Natural killer cell treated with Interleukin-12 subunit alpha and Interleukin-12 subunit beta and Interleukin-15 and Interleukin-18, amount 100 ng/mL, for 72 hours (primary cell): ENCODE measurements at regions not wholly inside any gene's neighbourhood (a gene's known extent, or its start where the extent isn't known, plus 50 kb on each side); places are given as distances from the start of the nearest gene placed in this dataset.
"Not testable (repeated sequence)": the region's sequence is repeated elsewhere in the genome, so short reads cannot be mapped to it uniquely, and the experiment has no call there.

ENCODE experiments used
- ATAC-seq, 2 donors: fragments of 150-1000 bp; cut with Tn5 transposase in 1 of 2; sonication (Bioruptor Pico), chemical (Tn5 transposase) in 1 of 2; 2 replicates each; pipeline ENCODE4 v1.10.0; 2021
- DNase-seq: peaks from one replicate; pipeline ENCODE4 v3.0.0; 2022; ENCODE audit warnings: low spot score
- H3K27ac Mint-ChIP-seq, 2 donors: 1 replicate in 1 of 2; 2 replicates in 1 of 2; pipeline ENCODE4 v1.8.0; 2022; ENCODE audit warnings: mixed read lengths in 2 of 2, mild to moderate bottlenecking in 1 of 2, moderate library complexity in 1 of 2
- H3K27me3 Mint-ChIP-seq, 2 donors: 1 replicate in 1 of 2; 2 replicates in 1 of 2; pipeline ENCODE4 v1.8.0; 2022; ENCODE audit warnings: mixed read lengths in 2 of 2
- H3K36me3 Mint-ChIP-seq: one replicate; pipeline ENCODE4 v1.8.0; 2022; ENCODE audit warnings: mixed read lengths
- H3K4me1 Mint-ChIP-seq, 2 donors: 1 replicate in 1 of 2; 2 replicates in 1 of 2; pipeline ENCODE4 v1.8.0; 2022; ENCODE audit warnings: low read depth in 2 of 2, mixed read lengths in 2 of 2, mild to moderate bottlenecking in 1 of 2
- H3K4me3 Mint-ChIP-seq: one replicate; pipeline ENCODE4 v1.8.0; 2022; ENCODE audit warnings: mixed read lengths
- H3K9me3 Mint-ChIP-seq: 2 replicates; pipeline ENCODE4 v1.8.0; 2022; ENCODE audit warnings: mixed read lengths

GRCh38 chr2:91503572-91503958, 2812.1 kb downstream of the RPIA start:
- H3K4me3 Mint-ChIP-seq, H3K4me1 Mint-ChIP-seq, H3K27ac Mint-ChIP-seq, H3K9me3 Mint-ChIP-seq, H3K36me3 Mint-ChIP-seq, DNase-seq, H3K27me3 Mint-ChIP-seq: not testable (repeated sequence)
- ATAC-seq = peak; percentile 43 to 57

DNA sequence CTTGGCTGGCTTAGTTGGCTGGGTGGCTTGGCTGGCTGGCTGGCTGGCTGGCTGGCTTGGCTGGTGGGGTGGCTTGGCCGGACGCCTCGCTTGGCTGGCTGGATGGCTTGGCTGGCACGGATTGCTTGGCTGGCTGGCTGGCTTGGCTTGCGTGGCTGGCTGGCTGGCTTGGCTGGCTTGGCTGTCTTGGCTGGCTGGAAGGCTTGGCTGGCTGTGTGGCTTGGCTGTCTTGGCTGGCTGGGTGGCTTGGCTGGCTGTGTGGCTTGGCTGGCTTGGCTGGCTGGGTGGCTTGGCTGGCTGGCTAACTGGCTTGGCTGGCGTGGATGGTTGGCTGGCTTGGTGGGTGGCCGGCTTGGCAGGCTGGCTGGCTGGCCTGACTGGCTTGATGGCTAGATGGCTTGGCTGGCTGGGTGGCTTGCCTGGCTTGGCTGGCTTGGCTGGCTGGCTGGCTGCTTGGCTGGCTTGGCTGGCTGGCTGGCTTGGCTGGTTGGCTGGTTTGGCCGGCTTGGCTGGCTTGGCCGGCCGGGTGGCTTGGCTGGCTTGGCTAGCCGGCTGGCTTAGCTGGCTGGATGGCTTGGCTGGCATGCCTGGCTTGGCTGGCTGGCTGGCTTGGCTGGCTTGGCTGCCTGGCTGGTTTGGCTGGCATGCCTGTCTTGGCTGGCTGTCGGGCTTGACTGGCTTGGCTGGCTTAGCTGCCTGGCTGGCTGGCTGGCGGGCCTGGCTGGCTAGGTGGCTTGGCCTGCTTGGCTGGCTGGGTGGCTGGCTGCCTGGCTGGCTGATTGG, 2812.7 kb downstream of the RPIA start:
- H3K4me1 Mint-ChIP-seq, H3K27me3 Mint-ChIP-seq, ATAC-seq, H3K4me3 Mint-ChIP-seq, H3K9me3 Mint-ChIP-seq, H3K36me3 Mint-ChIP-seq, H3K27ac Mint-ChIP-seq: not testable (repeated sequence)
- DNase-seq = peak; percentile 45

- H3K4me1 Mint-ChIP-seq, H3K36me3 Mint-ChIP-seq, H3K9me3 Mint-ChIP-seq, ATAC-seq, DNase-seq, H3K4me3 Mint-ChIP-seq, H3K27me3 Mint-ChIP-seq, H3K27ac Mint-ChIP-seq: not testable (repeated sequence)
Observed at GRCh38 chr2:91508816-91509215, 2817.3 kb downstream of the RPIA start.

GRCh38 chr2:91509276-91509675, 2817.8 kb downstream of the RPIA start:
- DNase-seq = peak; percentile 54
- not testable (repeated sequence) for H3K4me1 Mint-ChIP-seq, H3K27ac Mint-ChIP-seq, H3K9me3 Mint-ChIP-seq, H3K36me3 Mint-ChIP-seq, H3K27me3 Mint-ChIP-seq, H3K4me3 Mint-ChIP-seq, ATAC-seq

DNA sequence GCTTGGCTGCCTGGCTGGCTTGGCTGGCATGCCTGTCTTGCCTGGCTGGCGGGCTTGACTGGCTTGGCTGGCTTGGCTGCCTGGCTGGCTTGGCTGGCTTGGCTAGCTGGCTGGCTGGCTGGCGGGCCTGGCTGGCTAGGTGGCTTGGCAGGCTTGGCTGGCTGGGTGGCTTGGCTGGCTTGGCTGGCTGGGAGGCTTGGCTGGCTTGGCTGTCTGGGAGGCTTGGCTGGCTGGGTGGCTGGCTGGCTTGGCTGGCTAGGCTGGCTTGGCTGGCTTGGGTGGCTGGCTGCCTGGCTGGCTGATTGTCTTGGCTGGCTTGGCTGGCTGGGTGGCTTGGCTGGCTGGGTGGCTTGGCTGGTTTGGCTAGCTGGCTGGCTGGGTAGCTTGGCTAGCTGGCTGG, 2819.7 kb downstream of the RPIA start:
- not testable (repeated sequence) for ATAC-seq, DNase-seq, H3K9me3 Mint-ChIP-seq, H3K4me1 Mint-ChIP-seq, H3K27me3 Mint-ChIP-seq, H3K4me3 Mint-ChIP-seq, H3K36me3 Mint-ChIP-seq, H3K27ac Mint-ChIP-seq

DNA sequence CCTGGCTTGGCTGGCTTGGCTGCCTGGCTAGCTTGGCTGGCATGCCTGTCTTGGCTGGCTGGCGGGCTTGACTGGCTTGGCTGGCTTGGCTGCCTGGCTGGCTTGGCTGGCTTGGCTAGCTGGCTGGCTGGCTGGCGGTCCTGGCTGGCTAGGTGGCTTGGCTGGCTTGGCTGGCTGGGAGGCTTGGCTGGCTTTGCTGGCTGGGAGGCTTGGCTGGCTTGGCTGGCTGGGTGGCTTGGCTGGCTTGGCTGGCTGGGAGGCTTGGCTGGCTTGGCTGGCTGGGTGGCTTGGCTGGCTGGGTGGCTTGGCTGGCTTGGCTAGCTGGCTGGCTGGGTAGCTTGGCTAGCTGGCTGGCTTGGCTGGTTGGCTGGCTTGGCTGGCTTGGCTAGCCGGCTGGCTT, 2824.5 kb downstream of the RPIA start:
- not testable (repeated sequence) for H3K27ac Mint-ChIP-seq, H3K4me1 Mint-ChIP-seq, H3K9me3 Mint-ChIP-seq, H3K27me3 Mint-ChIP-seq, ATAC-seq, H3K36me3 Mint-ChIP-seq, DNase-seq, H3K4me3 Mint-ChIP-seq

- not testable (repeated sequence) for DNase-seq, H3K27ac Mint-ChIP-seq, H3K9me3 Mint-ChIP-seq, H3K4me3 Mint-ChIP-seq, ATAC-seq, H3K27me3 Mint-ChIP-seq, H3K4me1 Mint-ChIP-seq, H3K36me3 Mint-ChIP-seq
Observed at GRCh38 chr2:91516669-91517068, 2825.2 kb downstream of the RPIA start.

DNA sequence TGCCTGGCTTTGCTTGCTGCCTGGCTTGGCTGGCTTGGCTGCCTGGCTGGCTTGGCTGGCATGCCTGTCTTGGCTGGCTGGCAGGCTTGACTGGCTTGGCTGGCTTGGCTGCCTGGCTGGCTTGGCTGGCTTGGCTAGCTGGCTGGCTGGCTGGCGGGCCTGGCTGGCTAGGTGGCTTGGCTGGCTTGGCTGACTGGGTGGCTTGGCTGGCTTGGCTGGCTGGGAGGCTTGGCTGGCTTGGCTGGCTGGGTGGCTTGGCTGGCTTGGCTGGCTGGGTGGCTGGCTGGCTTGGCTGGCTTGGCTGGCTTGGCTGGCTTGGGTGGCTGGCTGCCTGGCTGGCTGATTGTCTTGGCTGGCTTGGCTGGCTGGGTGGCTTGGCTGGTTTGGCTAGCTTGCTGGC, 2826.4 kb downstream of the RPIA start:
- not testable (repeated sequence) for H3K4me1 Mint-ChIP-seq, H3K27ac Mint-ChIP-seq, H3K27me3 Mint-ChIP-seq, H3K9me3 Mint-ChIP-seq, ATAC-seq, H3K4me3 Mint-ChIP-seq, H3K36me3 Mint-ChIP-seq, DNase-seq

DNA sequence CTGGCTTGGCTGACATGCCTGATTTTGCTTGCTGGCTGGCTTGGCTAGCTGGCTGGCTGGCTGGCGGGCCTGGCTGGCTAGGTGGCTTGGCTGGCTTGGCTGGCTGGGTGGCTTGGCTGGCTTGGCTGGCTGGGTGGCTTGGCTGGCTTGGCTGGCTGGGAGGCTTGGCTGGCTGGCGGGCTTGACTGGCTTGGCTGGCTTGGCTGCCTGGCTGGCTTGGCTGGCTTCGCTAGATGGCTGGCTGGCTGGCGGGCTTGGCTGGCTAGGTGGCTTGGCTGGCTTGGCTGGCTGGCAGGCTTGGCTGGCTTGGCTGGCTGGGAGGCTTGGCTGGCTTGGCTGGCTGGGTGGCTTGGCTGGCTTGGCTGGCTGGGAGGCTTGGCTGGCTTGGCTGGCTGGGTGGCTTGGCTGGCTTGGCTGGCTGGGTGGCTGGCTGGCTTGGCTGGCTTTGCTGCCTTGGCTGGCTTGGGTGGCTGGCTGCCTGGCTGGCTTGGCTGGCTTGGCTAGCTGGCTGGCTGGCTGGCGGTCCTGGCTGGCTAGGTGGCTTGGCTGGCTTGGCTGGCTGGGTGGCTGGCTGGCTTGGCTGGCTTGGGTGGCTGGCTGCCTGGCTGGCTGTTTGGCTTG, 2827.0 kb downstream of the RPIA start:
- not testable (repeated sequence) for H3K27ac Mint-ChIP-seq, ATAC-seq, H3K4me3 Mint-ChIP-seq, H3K27me3 Mint-ChIP-seq, H3K9me3 Mint-ChIP-seq, H3K4me1 Mint-ChIP-seq, H3K36me3 Mint-ChIP-seq
- peak; percentile 58 for DNase-seq

GRCh38 chr2:91519359-91519758, 2827.9 kb downstream of the RPIA start:
- not testable (repeated sequence) for H3K9me3 Mint-ChIP-seq, H3K4me1 Mint-ChIP-seq, H3K27me3 Mint-ChIP-seq, H3K27ac Mint-ChIP-seq, H3K36me3 Mint-ChIP-seq, ATAC-seq, H3K4me3 Mint-ChIP-seq
- DNase-seq = peak; percentile 59

GRCh38 chr2:91519914-91520313, 2828.4 kb downstream of the RPIA start:
- not testable (repeated sequence) for H3K27me3 Mint-ChIP-seq, ATAC-seq, DNase-seq, H3K4me3 Mint-ChIP-seq, H3K4me1 Mint-ChIP-seq, H3K36me3 Mint-ChIP-seq, H3K27ac Mint-ChIP-seq, H3K9me3 Mint-ChIP-seq

GRCh38 chr2:91520523-91520922, 2829.1 kb downstream of the RPIA start:
- not testable (repeated sequence) for H3K9me3 Mint-ChIP-seq, ATAC-seq, H3K27me3 Mint-ChIP-seq

DNA sequence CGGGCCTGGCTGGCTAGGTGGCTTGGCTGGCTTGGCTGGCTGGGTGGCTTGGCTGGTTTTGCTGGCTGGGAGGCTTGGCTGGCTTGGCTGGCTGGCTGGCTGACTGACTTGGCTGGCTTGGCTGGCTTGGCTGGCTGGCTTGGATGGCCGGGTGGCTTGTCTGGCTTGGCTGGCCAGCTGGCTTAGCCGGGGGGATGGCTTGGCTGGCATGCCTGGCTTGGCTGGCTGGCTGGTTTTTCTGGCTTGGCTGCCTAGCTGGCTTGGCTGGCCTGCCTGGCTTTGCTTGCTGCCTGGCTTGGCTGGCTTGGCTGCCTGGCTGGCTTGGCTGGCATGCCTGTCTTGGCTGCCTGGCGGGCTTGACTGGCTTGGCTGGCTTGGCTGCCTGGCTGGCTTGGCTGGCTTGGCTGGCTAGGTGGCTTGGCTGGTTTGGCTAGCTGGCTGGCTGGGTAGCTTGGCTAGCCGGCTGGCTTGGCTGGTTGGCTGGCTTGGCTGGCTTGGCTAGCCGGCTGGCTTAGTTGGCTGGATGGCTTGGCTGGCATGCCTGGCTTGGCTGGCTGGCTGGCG, 2829.6 kb downstream of the RPIA start:
- H3K27me3 Mint-ChIP-seq, DNase-seq, H3K9me3 Mint-ChIP-seq, H3K36me3 Mint-ChIP-seq, ATAC-seq, H3K4me1 Mint-ChIP-seq, H3K27ac Mint-ChIP-seq, H3K4me3 Mint-ChIP-seq: not testable (repeated sequence)

More at GRCh38 chr2:91520523-91520922, 2829.1 kb downstream of the RPIA start:
- H3K36me3 Mint-ChIP-seq, H3K4me1 Mint-ChIP-seq, H3K27ac Mint-ChIP-seq, H3K4me3 Mint-ChIP-seq: not testable (repeated sequence)
- DNase-seq = peak; percentile 56

GRCh38 chr2:91521944-91522343, 2830.5 kb downstream of the RPIA start:
- not testable (repeated sequence) for H3K36me3 Mint-ChIP-seq, ATAC-seq, H3K27me3 Mint-ChIP-seq, H3K27ac Mint-ChIP-seq, H3K4me1 Mint-ChIP-seq, DNase-seq, H3K4me3 Mint-ChIP-seq, H3K9me3 Mint-ChIP-seq
